ENCODE measurements at regions not wholly inside any gene's neighbourhood (a gene's known extent, or its start where the extent isn't known, plus 50 kb on each side); places are given as distances from the start of the nearest gene placed in this dataset.

- no peak overlapping the region for H3K9ac ChIP-seq (ENCODE audit: control insufficient read depth, insufficient read depth, low read length)
- H4K20me1 ChIP-seq (ENCODE audit: control insufficient read depth, insufficient read depth): no peaks in the 10 kb centered on the region
- FAIRE-seq: no peak
- H3K27ac ChIP-seq (ENCODE audit: control insufficient read depth, insufficient read depth): no peak overlapping the region
- in situ Hi-C loops (cut with MboI) (no loop called here), intact Hi-C loops (cut with micrococcal nuclease; ENCODE audit: unreplicated experiment) (no loop called here)
- ChIA-PET CTCF (no interaction called here), SMC1A (ENCODE audit: uncharacterized antibody, unreplicated experiment) (no interaction called here), POLR2A (no interaction called here), RAD21 (ENCODE audit: unreplicated experiment) (no interaction called here)
- no TSS peak for BruUV-seq (replicated peaks)
- no peak for ATAC-seq
- WGBS (ENCODE audit: insufficient coverage, insufficient replicate concordance, low lambda C conversion rate, missing lambda C conversion rate): 0% methylated on average over 2 of the region's 2 CpGs
- H3K4me3 ChIP-seq: no peak overlapping the region
- H3K79me2 ChIP-seq (ENCODE audit: control insufficient read depth, insufficient read depth, low read length): no peaks in the 10 kb centered on the region
- H3K36me3 ChIP-seq (ENCODE audit: control insufficient read depth in 2 of 2, insufficient read depth in 2 of 2, low read length in 1 of 2): no peaks in the 10 kb centered on the region
- H3K27me3 ChIP-seq (replicated peaks in 1 of 2; ENCODE audit: control insufficient read depth in 2 of 2, insufficient read depth in 2 of 2, low read length in 1 of 2): no peaks in the 10 kb centered on the region
- no peaks in the 10 kb centered on the region for H3K4me1 ChIP-seq (ENCODE audit: control insufficient read depth, insufficient read depth, low read length)
- no peak for DNase-seq (ENCODE audit: low read depth, low spot score)
- no peaks in the 10 kb centered on the region for H3K9me3 ChIP-seq (replicated peaks; ENCODE audit: control insufficient read depth, insufficient read depth, low read length)
- no peak overlapping the region for H3K4me2 ChIP-seq (ENCODE audit: control insufficient read depth, insufficient read depth)
- no peak for TF ChIP-seq ATF2 (IDR thresholded peaks at IDR 0.05; ENCODE audit: low read length)
- TF ChIP-seq E2F8 (IDR thresholded peaks at IDR 0.05; ENCODE audit: low read depth, partially characterized antibody): no peak
- TF ChIP-seq RAD51 (IDR thresholded peaks at IDR 0.05): no peak
- no peak for TF ChIP-seq ZBED1 (IDR thresholded peaks at IDR 0.05; ENCODE audit: borderline replicate concordance)
- TF ChIP-seq NFYB (IDR thresholded peaks at IDR 0.05; ENCODE audit: insufficient read depth, low read depth, low read length): no peak
- TF ChIP-seq MAX (IDR thresholded peaks at IDR 0.05; ENCODE audit: low read depth, low read length): no peak
- TF ChIP-seq HCFC1 (IDR thresholded peaks at IDR 0.05; ENCODE audit: low read length): no peak
- no peak for TF ChIP-seq RUNX3 (IDR thresholded peaks at IDR 0.05; ENCODE audit: low read length)
- TF ChIP-seq KDM1A (IDR thresholded peaks at IDR 0.05; ENCODE audit: borderline replicate concordance): no peak
- H2AFZ ChIP-seq (ENCODE audit: control insufficient read depth, low read depth, low read length): no peak overlapping the region
Measured at GRCh38 chr2:49643149-49643548, 488.8 kb upstream of the FSHR start.
